Dedifferentiated amniotic fluid mesenchymal stem cell (primary cell): ENCODE measurements at regions not wholly inside any gene's neighbourhood (a gene's known extent, or its start where the extent isn't known, plus 50 kb on each side); places are given as distances from the start of the nearest gene placed in this dataset.

Source experiments
- DNase-seq: peaks from one replicate; pipeline ENCODE4 v3.0.0-alpha.2; 2016; ENCODE audit errors: extremely low spot score

GRCh38 chr20:21033817-21034216, 72.3 kb downstream of the LINC00237 start:
- no peak for DNase-seq

DNA sequence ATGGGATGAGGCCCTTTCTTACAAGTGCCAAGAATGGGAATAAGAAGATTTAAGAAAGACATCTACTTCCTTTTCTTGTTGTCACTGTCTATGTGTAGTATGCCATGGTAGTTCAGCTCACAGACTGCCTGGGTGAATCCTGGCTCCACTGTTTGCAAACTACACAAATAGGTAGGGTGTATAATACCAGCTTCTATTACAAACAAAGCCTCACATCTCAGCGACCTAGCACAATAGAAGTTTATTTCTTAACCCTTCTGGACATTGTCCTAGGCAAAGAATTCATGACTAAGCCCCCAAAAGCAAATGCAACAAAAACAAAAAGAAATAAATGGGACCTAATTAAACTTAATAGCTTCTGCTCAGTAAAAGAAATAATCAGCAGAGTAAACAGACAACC, 74.5 kb downstream of the LINC00237 start:
- no peak for DNase-seq

- DNase-seq = no peak
These were observed 76.8 kb downstream of the LINC00237 start for GRCh38 chr20:21029341-21029740.

- DNase-seq = no peak
These were observed 77.2 kb downstream of the LINC00237 start for GRCh38 chr20:21028921-21029320.

GRCh38 chr20:21028436-21028835, 77.7 kb downstream of the LINC00237 start:
- DNase-seq = no peak

DNA sequence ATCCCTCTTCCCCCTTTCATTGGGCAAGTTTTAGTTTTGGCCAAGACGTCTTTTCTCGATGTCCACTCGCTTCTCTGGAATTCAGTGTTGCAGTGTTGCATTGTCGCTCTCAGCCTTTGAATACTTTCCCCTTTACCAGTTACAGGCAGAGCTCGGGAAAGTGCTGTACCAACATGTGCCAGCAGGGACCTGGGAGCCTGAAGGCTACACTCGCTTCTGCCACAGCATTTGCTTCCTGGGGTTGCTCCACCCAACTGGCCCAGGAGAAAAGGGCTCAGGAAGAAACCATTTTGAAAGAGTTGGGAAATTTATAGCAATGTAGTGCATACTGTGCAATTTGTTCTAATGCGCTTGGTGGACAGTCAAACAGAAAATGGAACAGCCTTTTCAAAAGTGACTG, 78.6 kb downstream of the LINC00237 start:
- no peak for DNase-seq

- no peak for DNase-seq
These were observed 79.2 kb downstream of the LINC00237 start for GRCh38 chr20:21026951-21027350.

DNA sequence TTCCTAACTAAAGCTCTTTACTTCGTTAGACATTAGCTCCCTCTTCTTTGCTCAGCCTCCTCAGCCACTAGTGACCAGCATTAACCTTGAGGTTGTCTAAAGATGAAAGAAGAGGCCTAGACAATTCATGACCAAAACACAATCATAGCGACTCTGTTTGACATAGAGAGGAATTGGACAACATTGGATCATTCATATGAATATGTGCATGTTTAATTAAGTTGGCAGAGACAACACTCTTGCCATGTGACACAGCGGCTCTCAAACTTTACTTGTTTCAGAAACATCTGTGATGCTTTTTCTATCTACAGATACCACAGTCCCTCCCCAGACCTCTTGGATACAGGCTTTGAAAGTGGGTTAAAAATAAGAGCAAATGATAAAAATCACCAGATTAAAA, 81.7 kb downstream of the LINC00237 start:
- DNase-seq = no peak

DNA sequence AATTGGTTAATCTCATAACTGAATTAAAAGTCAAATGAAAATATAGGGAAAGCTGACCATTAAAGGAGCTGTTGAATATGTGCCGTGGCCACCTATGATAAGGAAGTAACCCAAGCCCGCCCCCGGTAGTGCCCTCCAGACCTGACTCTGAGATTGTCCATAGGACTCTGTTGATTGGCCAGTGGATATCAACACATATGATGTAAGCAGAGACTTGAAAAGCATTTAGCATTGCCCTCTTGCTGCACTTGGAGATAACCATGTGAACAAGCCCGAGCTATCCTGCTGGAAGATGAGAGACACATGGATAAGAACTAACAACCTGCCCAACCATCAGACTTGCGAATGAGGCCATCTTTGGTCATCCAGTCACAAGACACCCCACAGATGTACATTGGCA, 83.2 kb downstream of the LINC00237 start:
- DNase-seq = no peak

- no peak for DNase-seq
These were observed 84.7 kb downstream of the LINC00237 start for GRCh38 chr20:21021472-21021790.

DNA sequence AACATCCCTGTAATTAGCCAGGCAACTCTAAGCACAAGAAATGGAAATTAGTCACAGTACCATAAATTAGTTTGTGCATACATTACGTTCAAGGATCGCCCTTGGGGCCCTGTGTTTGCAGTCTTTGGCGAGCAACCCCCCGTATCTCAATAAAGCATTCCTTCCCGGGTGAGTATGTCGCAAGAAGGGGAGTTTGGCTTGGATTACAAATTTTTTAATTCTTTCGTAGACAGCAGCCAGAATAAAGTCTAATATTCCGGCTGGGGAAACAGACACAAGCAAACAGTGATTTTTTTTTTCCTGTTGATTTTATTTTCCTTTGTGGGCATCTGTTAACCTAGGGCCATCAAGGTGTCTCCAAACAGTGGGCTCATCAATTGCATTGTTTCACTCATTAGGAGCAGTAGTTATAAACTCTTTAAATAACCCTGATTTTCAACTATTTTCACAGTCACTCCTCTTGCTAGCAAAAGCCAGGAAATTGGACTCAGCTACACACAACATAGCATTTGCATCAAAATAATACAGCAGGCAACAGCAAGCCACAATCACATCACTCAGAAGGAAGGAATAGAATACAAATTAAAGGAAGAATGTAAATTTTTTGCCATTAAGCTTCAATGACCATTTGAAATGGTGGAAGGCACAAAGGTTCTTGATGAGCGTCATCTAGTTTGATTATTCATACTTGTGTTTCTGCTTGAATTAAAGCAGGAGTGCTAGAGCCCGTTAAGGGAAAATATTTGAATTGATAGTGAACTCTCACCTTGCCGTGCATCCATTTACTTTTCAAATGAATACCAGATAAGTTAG, 85.3 kb downstream of the LINC00237 start:
- no peak for DNase-seq

DNA sequence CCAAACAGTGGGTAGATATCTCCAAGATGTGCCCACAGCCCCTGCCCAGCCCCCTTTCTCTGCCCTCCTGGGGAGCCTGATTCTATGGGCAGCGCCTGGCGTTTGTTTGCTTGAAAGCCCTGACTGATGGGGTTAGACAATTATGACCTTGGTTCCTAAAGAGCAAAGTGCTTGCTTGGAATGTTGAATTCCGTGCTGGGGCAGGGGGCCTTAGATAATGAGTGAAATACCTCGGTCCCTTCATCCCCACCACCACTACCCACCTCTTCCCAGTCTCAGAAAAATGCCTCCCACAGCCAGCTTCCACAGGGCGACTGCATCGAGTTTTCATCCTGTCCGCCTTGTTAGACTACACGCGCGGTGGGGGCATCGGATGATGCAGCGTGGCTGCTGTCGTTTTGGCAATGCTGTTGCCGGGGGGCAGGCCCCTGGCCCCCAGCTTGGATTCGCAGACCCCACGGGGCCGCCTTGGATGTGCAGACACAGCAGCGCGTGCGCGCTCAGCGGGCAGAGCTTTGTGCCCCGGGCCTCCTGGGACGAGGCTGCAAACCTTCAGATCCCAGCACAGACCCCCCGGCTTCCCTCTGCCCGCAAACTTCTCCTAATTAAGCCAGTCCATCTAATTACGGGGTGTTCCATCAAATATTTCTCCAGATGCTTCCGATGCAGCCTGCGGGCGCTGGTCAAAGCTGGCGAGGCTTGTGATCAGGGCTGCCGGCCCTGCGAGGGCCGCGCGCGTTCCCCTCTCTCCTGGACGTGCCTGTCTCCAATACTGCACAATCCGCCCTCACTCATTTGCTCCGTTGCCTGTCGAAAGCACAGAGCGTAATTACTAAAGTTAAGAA, 86.1 kb downstream of the LINC00237 start:
- DNase-seq = no peak

DNA sequence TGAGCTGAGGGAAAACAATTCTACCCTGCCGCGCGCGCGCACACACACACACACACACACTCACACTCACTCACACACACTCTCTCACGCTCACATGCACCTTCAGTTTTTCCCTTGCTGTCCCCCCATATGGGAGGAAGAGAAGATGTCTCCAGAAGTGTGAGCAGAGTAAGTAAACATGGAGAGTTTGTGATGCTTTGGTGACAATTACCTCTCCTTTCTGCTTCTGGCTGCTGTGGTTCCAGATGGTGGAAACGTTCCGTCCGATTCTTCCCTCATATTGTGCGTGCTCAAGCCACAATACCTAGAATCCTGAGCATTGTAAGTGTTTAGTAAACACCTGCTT, 86.7 kb downstream of the LINC00237 start:
- no peak for DNase-seq

GRCh38 chr20:21018576-21018975, 87.6 kb downstream of the LINC00237 start:
- DNase-seq = no peak

DNA sequence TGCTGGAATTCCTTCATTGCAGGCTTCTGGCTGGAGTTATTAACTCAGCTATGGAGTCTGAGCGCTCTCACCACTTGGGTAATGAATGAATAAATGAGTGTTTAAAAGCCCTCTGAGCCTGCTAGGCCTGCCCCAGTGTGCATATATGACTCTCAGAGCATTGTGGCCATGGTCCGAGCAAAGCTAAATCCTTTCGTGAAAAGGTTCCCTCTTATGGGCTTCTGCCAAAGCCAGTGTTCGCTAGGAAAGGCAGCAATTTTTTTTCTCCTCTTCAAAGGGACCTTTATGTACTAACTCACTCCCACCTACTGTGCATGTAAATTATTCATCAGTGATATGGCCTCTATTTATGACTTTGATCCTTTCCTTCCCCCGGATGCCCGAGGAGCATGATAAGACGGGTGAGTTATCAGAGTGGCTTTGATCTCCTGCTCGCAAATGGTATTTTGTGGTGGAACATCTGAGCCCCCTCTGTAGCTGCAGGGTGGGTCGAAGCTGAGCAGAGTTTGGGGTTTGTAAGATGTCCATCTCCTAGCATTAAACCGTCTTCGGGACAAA, 88.6 kb downstream of the LINC00237 start:
- DNase-seq = no peak

DNA sequence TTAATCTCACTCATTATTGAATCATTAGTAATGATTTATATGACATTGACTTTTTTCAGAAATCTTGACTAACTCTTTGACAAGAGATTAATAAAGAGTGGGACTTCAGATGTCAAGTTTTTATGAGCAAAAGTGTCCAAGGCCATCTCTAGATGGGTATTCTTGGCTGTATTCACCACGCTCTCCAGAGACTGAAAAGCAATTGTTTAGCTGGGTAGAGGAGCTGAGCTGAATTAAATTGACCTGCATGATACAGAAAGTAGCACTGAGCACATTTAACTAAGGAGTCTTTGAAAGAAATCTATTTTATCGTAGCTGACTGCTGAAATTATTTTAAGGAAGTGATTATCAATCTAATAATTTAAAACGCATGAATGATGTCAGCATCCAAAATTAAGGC, 89.4 kb downstream of the LINC00237 start:
- DNase-seq = no peak

GRCh38 chr20:21014528-21014927, 91.6 kb downstream of the LINC00237 start:
- DNase-seq = no peak

GRCh38 chr20:21008951-21009350, 97.2 kb downstream of the LINC00237 start:
- DNase-seq = no peak

GRCh38 chr20:21006611-21007010, 99.5 kb downstream of the LINC00237 start:
- DNase-seq = no peak

DNA sequence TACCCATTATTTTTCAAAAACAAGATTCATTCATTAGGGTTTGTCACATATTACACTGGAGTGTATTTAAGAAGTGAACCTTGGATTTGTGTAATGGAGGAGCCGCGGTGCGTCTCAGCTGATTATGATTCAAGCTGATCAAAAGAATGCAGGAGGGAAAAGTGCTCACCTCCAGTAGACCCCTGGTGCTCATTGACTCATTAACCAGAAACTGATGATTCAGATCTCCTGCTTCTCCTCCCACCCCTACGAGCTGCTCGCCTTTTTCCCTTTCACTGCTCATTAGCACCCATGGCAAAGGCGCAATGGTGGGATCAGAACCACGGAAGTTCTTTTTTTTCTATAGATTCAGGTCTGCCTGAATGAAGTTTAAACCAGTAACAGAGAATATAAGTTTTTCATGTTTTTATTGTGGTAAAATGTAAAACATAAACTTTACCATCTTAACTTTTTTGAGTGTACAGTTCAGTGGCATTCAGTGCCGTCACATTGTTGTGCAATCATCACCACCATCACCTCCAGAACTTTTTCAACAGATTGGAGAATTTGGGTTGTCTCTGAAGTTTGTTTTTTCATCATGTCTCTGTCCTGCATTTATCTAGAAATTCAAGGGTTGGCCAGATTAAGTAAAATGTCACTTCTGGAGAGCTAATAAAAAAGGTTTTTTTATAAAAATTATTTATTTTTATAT, 101.6 kb downstream of the LINC00237 start:
- no peak for DNase-seq

GRCh38 chr20:21003902-21004301, 102.3 kb downstream of the LINC00237 start:
- no peak for DNase-seq

DNA sequence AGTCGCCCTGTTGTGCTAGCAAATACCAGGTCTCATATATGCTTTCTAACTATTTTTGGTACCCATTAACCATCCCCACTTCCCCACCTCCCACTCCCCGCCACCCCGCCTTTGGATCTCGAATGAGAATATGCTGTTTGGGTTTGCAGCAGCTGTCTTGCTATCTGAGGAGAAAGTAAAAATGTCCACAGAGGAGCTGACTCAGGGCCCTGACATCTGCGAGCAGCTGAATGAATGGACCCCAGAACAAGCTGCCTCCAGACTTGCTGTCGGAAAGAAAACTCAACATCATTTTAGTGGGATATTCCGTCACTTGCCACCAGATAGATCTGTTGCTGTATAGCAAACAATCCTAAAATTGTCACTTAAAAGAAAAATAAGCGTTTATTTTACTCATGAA, 103.7 kb downstream of the LINC00237 start:
- no peak for DNase-seq
